Activated T-helper 2 cell treated with anti-CD3 and anti-CD28 coated beads, Interferon-gamma antibody, Interleukin-2, Interleukin-4, amounts not matched to agents 10 μg/mL and 5 μg/mL and 100 μg/mL, durations not matched to agents 14 hours and 24 hours and 36 hours (primary cell): ENCODE measurements at regions not wholly inside any gene's neighbourhood (a gene's known extent, or its start where the extent isn't known, plus 50 kb on each side); places are given as distances from the start of the nearest gene placed in this dataset.
A peak's percentile ranks its signal among the peaks of the same experiment; 100 is the strongest.

Experiments
- DNase-seq: peaks from one replicate; pipeline ENCODE4 v3.0.0; 2021; ENCODE audit warnings: low spot score
- H3K27ac Mint-ChIP-seq: one replicate; pipeline ENCODE4 v1.8.0; 2021; ENCODE audit warnings: mixed read lengths
- H3K27me3 Mint-ChIP-seq: one replicate; pipeline ENCODE4 v1.8.0; 2021; ENCODE audit warnings: low read depth, mixed read lengths
- H3K36me3 Mint-ChIP-seq: one replicate; pipeline ENCODE4 v1.8.0; 2021; ENCODE audit warnings: low read depth, mixed read lengths
- H3K4me1 Mint-ChIP-seq: one replicate; pipeline ENCODE4 v1.8.0; 2021; ENCODE audit warnings: low read depth, mixed read lengths
- H3K4me3 Mint-ChIP-seq: one replicate; pipeline ENCODE4 v1.8.0; 2021; ENCODE audit warnings: low read depth, mild to moderate bottlenecking, moderate library complexity, mixed read lengths
- H3K9me3 Mint-ChIP-seq: one replicate; pipeline ENCODE4 v1.8.0; 2021; ENCODE audit warnings: mixed read lengths
- intact Hi-C: fragments of 100-400 bp; cut with micrococcal nuclease; formaldehyde crosslinking; loops from one replicate; pipeline ENCODE4 v1.15.1; 2023

DNA sequence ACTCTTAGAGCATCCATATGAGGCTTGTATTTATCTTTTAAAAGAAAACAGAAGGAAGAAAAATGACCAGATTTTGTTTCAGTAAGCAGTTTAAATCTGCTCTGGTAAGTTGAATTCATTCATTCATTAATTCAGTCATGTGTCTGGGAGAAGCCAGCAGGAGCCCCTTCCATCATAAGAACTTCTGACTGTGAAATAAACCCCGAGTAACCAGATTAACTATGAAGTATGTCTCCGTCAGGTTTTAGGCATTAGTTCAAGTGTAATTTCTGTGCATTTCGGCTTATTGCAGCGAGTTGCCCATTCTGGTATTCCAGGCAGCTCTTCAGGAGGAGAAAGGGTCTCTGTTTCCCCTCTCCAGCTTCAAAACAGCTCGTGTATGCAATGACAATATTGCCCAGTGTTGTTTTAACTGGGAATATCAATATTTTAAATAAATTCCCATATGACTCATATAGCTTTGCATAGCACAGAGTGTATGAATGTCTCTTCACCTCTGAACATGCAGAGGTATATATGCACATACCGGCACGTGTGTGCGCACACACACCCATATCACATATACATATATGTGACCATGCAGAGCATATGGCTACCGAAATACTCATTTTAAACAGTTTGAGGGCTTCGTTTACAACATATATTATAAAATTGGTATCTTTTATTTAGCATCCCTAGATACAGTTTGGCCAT is 255.3 kb downstream of the BCOR start:
- peaks cover 2% of the 10 kb centered on the region for H3K36me3 Mint-ChIP-seq
- H3K4me3 Mint-ChIP-seq = no peak overlapping the region
- H3K4me1 Mint-ChIP-seq = no peaks in the 10 kb centered on the region
- intact Hi-C loops = no loop called here
- no peak for DNase-seq
- H3K9me3 Mint-ChIP-seq = no peaks in the 10 kb centered on the region
- H3K27me3 Mint-ChIP-seq = no peaks in the 10 kb centered on the region
- no peak overlapping the region for H3K27ac Mint-ChIP-seq

DNA sequence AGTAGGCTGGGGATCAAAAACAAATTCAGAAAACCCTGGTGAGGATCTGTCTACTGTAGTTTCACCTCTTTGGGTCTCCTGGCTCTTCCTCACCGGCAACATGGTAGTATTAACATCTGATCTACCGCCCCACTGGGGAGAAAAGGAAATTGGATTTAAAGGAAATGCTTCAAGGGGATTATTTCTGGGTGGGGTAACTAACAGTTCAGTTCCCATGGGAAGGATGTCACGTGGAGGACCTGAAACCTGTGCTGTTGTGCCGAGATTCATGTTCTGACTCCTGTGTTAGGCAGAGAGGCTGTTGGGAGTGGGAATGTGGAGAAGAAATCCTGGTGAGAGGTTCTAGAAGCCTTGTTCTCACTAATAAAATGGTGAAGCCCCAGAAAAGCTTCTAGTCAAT is 254.4 kb downstream of the BCOR start:
- no peak for DNase-seq
- no peak overlapping the region for H3K4me3 Mint-ChIP-seq
- H3K9me3 Mint-ChIP-seq = no peaks in the 10 kb centered on the region
- H3K27me3 Mint-ChIP-seq = no peaks in the 10 kb centered on the region
- no peak overlapping the region for H3K27ac Mint-ChIP-seq
- intact Hi-C loops = no loop called here
- peaks cover 5% of the 10 kb centered on the region for H3K36me3 Mint-ChIP-seq
- H3K4me1 Mint-ChIP-seq = no peaks in the 10 kb centered on the region

DNA sequence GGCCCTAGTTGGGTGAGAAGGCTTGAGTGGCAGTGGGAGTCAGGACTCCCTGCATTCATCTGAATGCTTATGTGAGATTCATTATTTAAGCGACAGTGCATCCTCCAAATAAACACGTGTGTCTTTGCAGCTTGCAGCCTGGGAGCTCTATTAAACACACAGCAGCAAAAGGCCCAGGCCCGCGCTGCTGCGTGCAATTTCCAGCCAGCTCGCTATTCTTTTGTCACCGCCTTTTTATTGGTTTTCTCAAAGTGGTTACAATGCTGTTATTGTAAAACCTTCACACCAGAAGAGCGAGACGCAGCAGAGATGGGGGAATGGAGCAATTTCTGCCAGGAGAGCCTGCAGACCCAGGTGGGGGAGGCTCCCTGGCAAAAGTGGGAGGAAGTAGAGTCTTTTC is 252.5 kb downstream of the BCOR start:
- no peak overlapping the region for H3K27ac Mint-ChIP-seq
- peaks cover 5% of the 10 kb centered on the region for H3K4me1 Mint-ChIP-seq
- H3K27me3 Mint-ChIP-seq = no peaks in the 10 kb centered on the region
- H3K4me3 Mint-ChIP-seq = no peak overlapping the region
- peaks cover 15% of the 10 kb centered on the region for H3K36me3 Mint-ChIP-seq
- no peaks in the 10 kb centered on the region for H3K9me3 Mint-ChIP-seq
- intact Hi-C loops = no loop called here
- DNase-seq = no peak

DNA sequence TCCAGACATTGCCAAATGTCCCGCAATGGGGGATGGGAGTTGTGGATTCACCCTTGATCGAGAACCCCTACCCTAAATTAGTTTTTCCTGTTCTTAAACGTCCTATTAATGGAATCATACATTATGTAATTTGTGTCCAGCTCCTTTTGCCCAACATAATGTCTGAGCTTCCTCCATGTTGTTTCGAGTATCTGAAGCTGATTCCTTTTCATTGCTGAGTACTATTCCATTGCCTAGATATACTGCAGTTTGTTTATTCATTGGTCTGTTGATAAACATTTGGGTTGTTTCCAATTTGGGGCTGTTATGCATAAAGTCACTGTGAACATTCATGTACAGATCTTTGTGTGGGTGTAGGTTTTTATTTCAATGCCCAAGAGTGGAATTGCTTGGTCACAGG is 251.3 kb downstream of the BCOR start:
- Mint-ChIP-seq H3K4me3 (no peak overlapping the region), H3K9me3 (no peaks in the 10 kb centered on the region), H3K36me3 (peaks cover 18% of the 10 kb centered on the region), H3K27ac (no peak overlapping the region), H3K4me1 (peaks cover 16% of the 10 kb centered on the region), H3K27me3 (no peaks in the 10 kb centered on the region)
- intact Hi-C loops = no loop called here
- DNase-seq = no peak

DNA sequence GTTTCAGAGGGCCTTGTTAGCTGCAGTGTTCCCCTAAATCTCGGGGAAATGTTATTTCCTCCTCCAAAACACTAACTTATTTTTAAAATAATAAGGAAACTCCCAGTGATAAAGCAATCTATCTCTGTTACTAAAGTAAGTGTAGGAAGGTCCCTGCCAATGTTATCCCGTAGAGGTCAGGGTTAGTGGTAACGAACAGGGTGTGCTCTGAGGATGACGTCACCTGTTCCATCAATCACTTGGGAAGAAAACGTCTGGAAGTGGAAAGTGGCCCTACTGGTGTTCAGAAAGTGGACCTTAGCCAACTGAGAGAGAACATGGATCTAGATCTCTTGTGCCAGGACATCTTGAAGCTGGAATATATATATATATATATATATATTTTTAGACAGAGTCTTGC is 249.5 kb downstream of the BCOR start:
- no peak overlapping the region for H3K4me3 Mint-ChIP-seq
- no peak for DNase-seq
- no peak overlapping the region for H3K27ac Mint-ChIP-seq
- no peaks in the 10 kb centered on the region for H3K27me3 Mint-ChIP-seq
- H3K4me1 Mint-ChIP-seq = peaks cover 30% of the 10 kb centered on the region
- no peaks in the 10 kb centered on the region for H3K9me3 Mint-ChIP-seq
- intact Hi-C loops = no loop called here
- peaks cover 30% of the 10 kb centered on the region for H3K36me3 Mint-ChIP-seq

DNA sequence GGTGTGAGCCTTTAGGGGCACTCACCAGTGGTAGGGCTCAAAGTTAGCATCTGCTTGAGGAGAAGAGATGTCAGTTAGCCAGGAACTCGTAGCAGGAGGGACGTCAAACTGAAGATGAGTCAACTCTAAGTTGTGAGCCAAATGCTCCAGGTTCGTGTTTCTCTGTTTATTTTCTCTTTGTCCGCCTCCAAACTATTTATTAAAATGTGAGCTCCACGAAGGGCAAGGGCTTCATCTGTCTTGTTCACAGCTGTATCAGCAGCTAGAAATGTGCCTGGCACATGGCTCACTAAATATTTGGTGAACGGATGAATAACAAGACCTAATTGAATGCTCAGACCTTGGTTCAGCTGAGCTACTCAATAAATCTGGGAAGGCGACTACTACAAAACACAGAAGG is 248.9 kb downstream of the BCOR start:
- intact Hi-C loops = no loop called here
- peaks cover 34% of the 10 kb centered on the region for H3K4me1 Mint-ChIP-seq

DNA sequence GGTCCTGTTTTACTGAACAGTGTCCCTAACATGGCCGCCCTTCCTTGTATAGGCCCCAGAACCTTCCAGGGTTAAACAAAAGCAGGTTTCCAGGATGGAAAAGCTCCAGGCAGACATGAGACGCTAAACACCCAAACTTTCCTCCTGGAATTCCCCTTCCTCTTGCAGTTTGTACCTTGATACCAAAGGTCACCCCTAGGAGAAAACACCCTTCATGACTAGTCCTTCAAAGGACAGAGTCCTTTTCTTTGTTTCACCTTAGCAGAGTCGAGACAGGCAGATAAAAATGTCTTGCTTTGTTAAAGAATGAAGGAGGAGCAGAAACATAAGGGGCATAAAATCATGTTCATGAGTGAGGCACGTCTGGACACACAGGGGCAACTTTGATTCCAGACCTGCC is 247.5 kb downstream of the BCOR start:
- DNase-seq = no peak
- no peak overlapping the region for H3K27ac Mint-ChIP-seq
- intact Hi-C loops = loop anchor here (10.0 kb wide), 1 partner anchor 515 kb away; no protein-coding TSS in a partner anchor
- H3K27me3 Mint-ChIP-seq = no peaks in the 10 kb centered on the region
- peaks cover 44% of the 10 kb centered on the region for H3K4me1 Mint-ChIP-seq
- no peaks in the 10 kb centered on the region for H3K9me3 Mint-ChIP-seq
- H3K36me3 Mint-ChIP-seq = peaks cover 30% of the 10 kb centered on the region
- no peak overlapping the region for H3K4me3 Mint-ChIP-seq

More for the DNA sequence above, 248.9 kb downstream of the BCOR start:
- Mint-ChIP-seq H3K27me3 (no peaks in the 10 kb centered on the region), H3K27ac (no peak overlapping the region), H3K9me3 (no peaks in the 10 kb centered on the region), H3K4me3 (no peak overlapping the region), H3K36me3 (peaks cover 30% of the 10 kb centered on the region)
- DNase-seq = no peak

DNA sequence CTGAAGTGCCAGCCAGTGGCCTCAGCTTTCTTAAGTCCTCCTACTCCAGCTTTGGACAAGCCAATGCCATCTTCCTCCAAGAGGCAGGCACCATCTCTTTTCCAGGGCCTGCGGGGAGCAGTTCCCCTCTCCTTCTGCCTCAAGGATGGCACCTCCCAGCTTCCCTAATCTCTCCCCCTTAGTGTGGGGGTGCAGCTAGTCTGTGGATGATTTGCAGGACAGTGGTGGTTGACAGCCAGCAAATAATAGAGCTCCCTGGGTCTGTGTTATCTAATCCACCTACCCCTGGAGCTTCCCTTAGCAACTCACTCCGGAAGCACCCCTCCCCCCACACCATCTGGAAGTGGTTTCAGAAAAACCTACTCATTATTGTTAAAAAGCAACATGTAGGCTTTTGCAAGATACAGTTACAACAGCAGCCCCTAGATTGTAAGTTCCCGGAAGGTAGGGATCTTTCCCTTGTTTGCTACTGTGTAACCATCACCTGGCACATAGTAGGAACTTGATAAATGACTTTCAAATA is 247.1 kb downstream of the BCOR start:
- Mint-ChIP-seq H3K4me1 (peaks cover 45% of the 10 kb centered on the region), H3K27me3 (no peaks in the 10 kb centered on the region), H3K36me3 (peaks cover 30% of the 10 kb centered on the region), H3K27ac (no peak overlapping the region), H3K4me3 (no peak overlapping the region), H3K9me3 (no peaks in the 10 kb centered on the region)
- intact Hi-C loops = loop anchor here (10.0 kb wide), 1 partner anchor 516 kb away; no protein-coding TSS in a partner anchor
- DNase-seq = peak; percentile 33

DNA sequence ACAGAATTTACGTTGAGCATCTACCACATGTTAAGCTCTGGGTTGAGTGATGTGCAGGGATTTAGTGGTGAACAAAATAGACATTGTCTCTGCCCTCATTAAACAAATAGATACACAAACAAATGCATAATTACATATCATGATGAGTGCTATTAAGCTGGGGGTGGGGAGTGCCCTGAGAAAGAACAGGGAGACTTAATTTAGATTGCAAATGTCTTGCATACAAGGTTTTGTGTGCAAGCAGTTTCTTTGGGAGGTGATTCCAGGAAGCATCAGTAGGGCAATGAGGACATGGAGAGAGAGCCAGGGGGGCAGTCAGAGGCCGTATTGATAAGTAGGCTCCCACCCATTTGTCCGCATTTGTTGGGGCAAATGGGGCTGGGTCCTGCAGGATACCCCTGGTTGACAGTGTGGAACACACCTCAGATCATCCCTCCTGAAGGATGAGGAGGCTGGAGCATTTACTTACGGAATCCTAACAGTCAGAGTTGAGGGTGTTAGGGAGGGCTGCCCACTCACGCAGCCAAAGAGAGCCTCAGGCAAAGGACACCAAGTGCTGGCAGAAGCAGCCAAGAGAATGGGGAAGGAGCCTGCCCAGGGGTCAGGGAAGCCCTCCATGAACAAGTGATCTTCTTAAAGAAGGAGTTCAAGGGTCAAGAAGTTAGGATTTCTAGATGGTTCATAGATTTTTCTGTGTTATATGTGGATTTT is 245.9 kb downstream of the BCOR start:
- Mint-ChIP-seq H3K9me3 (no peaks in the 10 kb centered on the region), H3K27me3 (no peaks in the 10 kb centered on the region), H3K4me3 (peak overlapping the region; percentile 17), H3K4me1 (peaks cover 54% of the 10 kb centered on the region), H3K36me3 (peaks cover 30% of the 10 kb centered on the region), H3K27ac (peak overlapping the region; percentile 60)
- DNase-seq = no peak
- intact Hi-C loops = loop anchor here (10.0 kb wide), 1 partner anchor 517 kb away; no protein-coding TSS in a partner anchor

DNA sequence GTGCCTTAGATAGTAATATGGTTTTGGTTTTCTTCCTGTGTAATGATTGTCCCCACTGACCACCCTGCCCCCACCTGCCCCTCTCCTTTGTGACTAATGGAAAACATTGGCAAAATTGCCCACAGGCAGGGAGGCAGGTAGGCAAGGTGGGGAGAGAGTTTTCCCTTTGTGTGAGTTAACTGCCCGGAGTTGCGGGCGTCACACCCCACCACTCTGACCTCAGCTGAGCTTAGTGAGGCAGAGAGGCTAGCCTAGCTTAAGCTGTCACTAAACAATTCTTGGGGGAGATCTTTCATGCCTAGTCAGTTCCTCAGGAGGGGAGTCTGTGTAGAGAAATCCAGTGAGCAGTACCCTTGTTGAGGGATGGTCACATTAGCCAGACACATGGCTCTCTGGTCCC is 245.3 kb downstream of the BCOR start:
- Mint-ChIP-seq H3K4me3 (peak overlapping the region; percentile 33), H3K36me3 (peaks cover 27% of the 10 kb centered on the region), H3K27me3 (no peaks in the 10 kb centered on the region), H3K4me1 (peaks cover 57% of the 10 kb centered on the region), H3K9me3 (no peaks in the 10 kb centered on the region), H3K27ac (no peak overlapping the region)
- DNase-seq = no peak
- intact Hi-C loops = loop anchor here (10.0 kb wide), 1 partner anchor 518 kb away; no protein-coding TSS in a partner anchor

DNA sequence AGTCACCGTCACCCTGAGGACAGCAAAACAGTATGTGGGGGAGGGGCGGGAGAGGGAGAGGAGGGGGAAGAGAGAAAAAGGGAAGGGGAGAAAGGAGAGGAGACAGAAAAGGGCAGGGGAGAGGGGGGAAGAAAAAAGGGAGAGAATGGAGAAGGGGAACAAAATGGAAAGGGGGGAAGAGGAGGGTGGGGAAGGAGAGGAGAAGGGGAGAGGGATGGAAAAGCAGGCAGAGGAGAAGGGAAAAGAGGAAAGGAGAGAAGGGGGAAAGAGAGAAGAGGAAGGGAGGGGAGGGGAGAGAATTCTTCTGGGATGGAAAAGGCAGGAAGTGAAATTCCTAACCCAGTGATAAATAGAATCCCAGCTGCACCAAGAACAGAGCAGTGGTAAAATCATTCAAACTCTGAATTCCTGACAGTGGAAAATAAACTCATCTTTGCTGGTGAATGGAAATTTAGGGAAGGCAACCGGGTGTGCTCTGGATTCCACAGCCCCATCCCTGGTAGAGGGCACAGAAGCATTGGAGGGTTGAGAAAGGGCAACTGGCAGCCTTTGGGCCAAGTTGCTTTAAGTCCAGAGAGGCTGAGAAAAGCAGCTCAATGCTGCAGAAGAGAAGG is 244.2 kb downstream of the BCOR start:
- Mint-ChIP-seq H3K27me3 (no peaks in the 10 kb centered on the region), H3K4me1 (peaks cover 62% of the 10 kb centered on the region), H3K9me3 (no peaks in the 10 kb centered on the region), H3K4me3 (peak overlapping the region; percentile 84), H3K36me3 (peaks cover 25% of the 10 kb centered on the region), H3K27ac (peak overlapping the region; percentile 99)
- no peak for DNase-seq
- intact Hi-C loops = loop anchor here (2.0 to 10.0 kb wide), 2 partner anchors 159 to 519 kb away; no protein-coding TSS in a partner anchor

DNA sequence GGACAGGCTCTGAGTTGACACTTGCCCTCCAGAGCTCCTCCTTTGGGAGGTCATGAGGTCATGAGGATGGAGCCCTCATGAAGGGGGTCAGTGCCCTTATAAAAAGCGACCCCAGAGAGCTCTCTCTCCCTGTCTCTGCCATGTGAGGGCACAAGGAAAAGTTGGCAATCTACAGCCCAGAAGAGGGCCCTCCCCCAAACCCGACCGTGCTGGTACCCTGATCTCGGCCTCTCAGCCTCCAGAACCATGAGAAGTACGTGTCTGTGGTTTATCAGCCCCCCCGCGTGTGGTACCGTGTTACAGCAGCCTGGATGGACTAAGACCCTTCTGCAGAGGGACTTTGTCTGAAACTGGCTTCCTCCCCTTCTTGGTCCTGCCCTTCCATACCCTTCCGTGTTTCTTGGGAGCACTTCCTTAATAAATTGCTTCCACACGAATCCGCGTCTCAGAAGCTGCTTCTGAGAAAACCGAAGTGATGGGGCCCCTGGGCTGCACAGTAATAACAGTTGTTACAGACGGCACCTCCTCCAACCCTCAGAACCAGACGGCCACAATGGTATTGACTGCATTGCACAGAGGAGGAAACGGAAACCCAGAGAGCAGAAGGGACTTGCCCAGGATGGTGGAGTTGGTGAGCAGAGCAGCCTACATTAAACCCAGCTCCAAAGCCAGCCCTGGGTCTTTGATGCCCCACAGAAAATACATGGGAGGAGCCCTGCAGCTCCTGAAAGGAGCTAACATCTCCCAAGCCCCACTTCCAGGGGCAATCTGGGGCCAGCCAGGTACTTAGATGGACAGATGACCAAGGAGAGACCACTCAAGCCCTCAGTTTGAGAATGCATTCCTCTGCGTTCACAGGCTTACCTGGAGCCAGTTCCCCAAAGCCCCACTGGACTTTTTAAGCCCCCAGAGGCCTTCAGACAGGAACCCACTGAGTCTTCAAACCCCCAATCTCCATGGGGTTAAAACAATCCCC is 242.7 kb downstream of the BCOR start:
- peaks cover 16% of the 10 kb centered on the region for H3K36me3 Mint-ChIP-seq
- intact Hi-C loops = loop anchor here (1.0 to 10.0 kb wide), 13 partner anchors 15 to 1043 kb away; partner anchors contain the start of gene BCOR
- no peaks in the 10 kb centered on the region for H3K9me3 Mint-ChIP-seq
- peak overlapping the region; percentile 99 for H3K27ac Mint-ChIP-seq
- DNase-seq = peak; percentile 74
- peak overlapping the region; percentile 84 for H3K4me3 Mint-ChIP-seq
- peaks cover 65% of the 10 kb centered on the region for H3K4me1 Mint-ChIP-seq
- no peaks in the 10 kb centered on the region for H3K27me3 Mint-ChIP-seq
